HG03139 (cell line): ENCODE measurements at regions not wholly inside any gene's neighbourhood (a gene's known extent, or its start where the extent isn't known, plus 50 kb on each side); places are given as distances from the start of the nearest gene placed in this dataset.
"Not testable (repeated sequence)": the region's sequence is repeated elsewhere in the genome, so short reads cannot be mapped to it uniquely, and the experiment has no call there.

Experiments used
- ATAC-seq: cut with Tn5 transposase; IDR thresholded peaks from one replicate; pipeline ENCODE4 v1.9.1; 2021; ENCODE audit not compliant: unreplicated experiment

- ATAC-seq: no peak
Measured at GRCh38 chr11:25159341-25159740, 662.5 kb downstream of the LUZP2 start.

- ATAC-seq: no peak
Measured at GRCh38 chr11:25163421-25163820, 666.6 kb downstream of the LUZP2 start.

GRCh38 chr11:25180187-25180586, 683.3 kb downstream of the LUZP2 start:
- ATAC-seq: no peak

GRCh38 chr11:25183411-25183810, 686.6 kb downstream of the LUZP2 start:
- no peak for ATAC-seq

GRCh38 chr11:25197515-25197914, 700.7 kb downstream of the LUZP2 start:
- ATAC-seq: no peak

- ATAC-seq: no peak
Measured at GRCh38 chr11:25198704-25199103, 701.9 kb downstream of the LUZP2 start.

- ATAC-seq: no peak
Measured at GRCh38 chr11:25200925-25201324, 704.1 kb downstream of the LUZP2 start.

GRCh38 chr11:25206762-25207161, 709.9 kb downstream of the LUZP2 start:
- ATAC-seq: no peak

- no peak for ATAC-seq
Measured at GRCh38 chr11:25211635-25212254, 714.9 kb downstream of the LUZP2 start.

GRCh38 chr11:25214535-25215176, 717.8 kb downstream of the LUZP2 start:
- ATAC-seq: no peak

- no peak for ATAC-seq
Measured at GRCh38 chr11:25218036-25218435, 721.2 kb downstream of the LUZP2 start.

- ATAC-seq: no peak
Measured at GRCh38 chr11:25225078-25225477, 728.2 kb downstream of the LUZP2 start.

GRCh38 chr11:25242928-25243327, 746.1 kb downstream of the LUZP2 start:
- no peak for ATAC-seq

- no peak for ATAC-seq
Measured at GRCh38 chr11:25244126-25244525, 747.3 kb downstream of the LUZP2 start.

GRCh38 chr11:25247336-25247735, 750.5 kb downstream of the LUZP2 start:
- ATAC-seq: no peak

- no peak for ATAC-seq
Measured at GRCh38 chr11:25252854-25253253, 756.0 kb downstream of the LUZP2 start.

GRCh38 chr11:25263861-25264260, 767.0 kb downstream of the LUZP2 start:
- ATAC-seq: not testable (repeated sequence)

GRCh38 chr11:25271301-25271700, 774.4 kb downstream of the LUZP2 start:
- no peak for ATAC-seq

GRCh38 chr11:25272214-25272613, 775.4 kb downstream of the LUZP2 start:
- no peak for ATAC-seq

GRCh38 chr11:25280821-25281220, 784.0 kb downstream of the LUZP2 start:
- not testable (repeated sequence) for ATAC-seq

- ATAC-seq: no peak
Measured at GRCh38 chr11:25293166-25293565, 796.3 kb downstream of the LUZP2 start.

- no peak for ATAC-seq
Measured at GRCh38 chr11:25298450-25298849, 801.6 kb downstream of the LUZP2 start.

- ATAC-seq: no peak
Measured at GRCh38 chr11:25309818-25310217, 813.0 kb downstream of the LUZP2 start.
